Neural cell (in vitro differentiated cells): ENCODE measurements at regions not wholly inside any gene's neighbourhood (a gene's known extent, or its start where the extent isn't known, plus 50 kb on each side); places are given as distances from the start of the nearest gene placed in this dataset.

Source experiments
- H2AFZ ChIP-seq: fragments of 200-600, 300-800 bp; sonication (generic), shearing (Covaris generic); 2 replicates; pipeline ENCODE4 v1.6.0; 2014; ENCODE audit warnings: low read depth, mild to moderate bottlenecking, antibody characterized with exemption, low read length, moderate library complexity
- H3F3A ChIP-seq: fragments of 200-600 bp; shearing (Covaris generic); 2 replicates; pipeline ENCODE4 v1.6.1; 2016; ENCODE audit warnings: mild to moderate bottlenecking, moderate library complexity, mixed read lengths, antibody characterized with exemption, low read length; ENCODE audit not compliant: insufficient read depth, poor library complexity, severe bottlenecking
- H3K27ac ChIP-seq: fragments of 200-600, 300-800 bp; sonication (generic), shearing (Covaris generic); 2 replicates; pipeline ENCODE4 v1.5.1; 2014; ENCODE audit warnings: mild to moderate bottlenecking, low read length, moderate library complexity
- H3K27me3 ChIP-seq: fragments of 300-800, 200-600 bp; sonication (generic), shearing (Covaris generic); 2 replicates; pipeline ENCODE4 v1.6.0; 2014; ENCODE audit warnings: mild to moderate bottlenecking, low read depth, low read length, moderate library complexity; ENCODE audit not compliant: insufficient read depth
- H3K36me3 ChIP-seq: fragments of 300-800, 200-600 bp; sonication (generic), shearing (Covaris generic); 2 replicates; pipeline ENCODE4 v1.5.1; 2014; ENCODE audit warnings: mild to moderate bottlenecking, antibody characterized with exemption, low read length, moderate library complexity; ENCODE audit not compliant: insufficient read depth
- H3K4me2 ChIP-seq: fragments of 300-800, 200-600 bp; sonication (generic), shearing (Covaris generic); 2 replicates; pipeline ENCODE4 v1.6.0; 2014; ENCODE audit warnings: mild to moderate bottlenecking, low read length
- H3K4me3 ChIP-seq: fragments of 300-800, 200-600 bp; sonication (generic), shearing (Covaris generic); 2 replicates; pipeline ENCODE4 v1.5.1; 2014; ENCODE audit warnings: mild to moderate bottlenecking, low read length, moderate library complexity
- H3K79me2 ChIP-seq: fragments of 200-600 bp; shearing (Covaris generic); replicated peaks from 2 replicates; pipeline ENCODE4 v1.6.0; 2014; ENCODE audit warnings: mild to moderate bottlenecking, low read length, moderate library complexity; ENCODE audit not compliant: insufficient read depth
- H3K9ac ChIP-seq: fragments of 300-800, 200-600 bp; sonication (generic), shearing (Covaris generic); 2 replicates; pipeline ENCODE4 v1.6.1; 2016; ENCODE audit warnings: mild to moderate bottlenecking, low read length, mixed read lengths
- H3K9me2 ChIP-seq: fragments of 200-600 bp; shearing (Covaris generic); 2 replicates; pipeline ENCODE4 v1.6.1; 2016; ENCODE audit warnings: mild to moderate bottlenecking, low read length, mixed read lengths; ENCODE audit not compliant: insufficient read depth
- H3K9me3 ChIP-seq: fragments of 200-600, 300-800 bp; sonication (generic), shearing (Covaris generic); 2 replicates; pipeline ENCODE4 v1.6.1; 2016; ENCODE audit warnings: mild to moderate bottlenecking, mixed run types, low read length, moderate library complexity, mixed read lengths
- H4K20me1 ChIP-seq: fragments of 200-600 bp; shearing (Covaris generic); 2 replicates; pipeline ENCODE4 v1.6.1; 2016; ENCODE audit warnings: mild to moderate bottlenecking, mixed run types; ENCODE audit not compliant: insufficient read depth
- EP300 ChIP-seq: fragments of 450-650 bp; conservative IDR thresholded peaks from 2 replicates; pipeline ENCODE4 v1.6.1; 2014; ENCODE audit warnings: antibody characterized with exemption, mild to moderate bottlenecking, moderate library complexity; ENCODE audit not compliant: poor library complexity, severe bottlenecking
- EZH2 ChIP-seq: fragments of 200-600, 300-800 bp; shearing (Covaris generic), sonication (generic); IDR thresholded peaks from 2 replicates; pipeline ENCODE4 v1.6.1; 2014; ENCODE audit warnings: antibody characterized with exemption, low read length, borderline replicate concordance, mild to moderate bottlenecking; ENCODE audit not compliant: insufficient read depth, poor library complexity, severe bottlenecking
- MXI1 ChIP-seq: fragments of 450-650 bp; conservative IDR thresholded peaks from 2 replicates; pipeline ENCODE4 v1.6.1; 2014; ENCODE audit warnings: antibody characterized with exemption, mild to moderate bottlenecking; ENCODE audit not compliant: poor library complexity, severe bottlenecking
- POLR2AphosphoS5 ChIP-seq: IDR thresholded peaks from 2 replicates; pipeline ENCODE4 v1.6.1; 2012
- RAD21 ChIP-seq: fragments of 450-650 bp; conservative IDR thresholded peaks from 2 replicates; pipeline ENCODE4 v1.6.1; 2014; ENCODE audit warnings: antibody characterized with exemption, mild to moderate bottlenecking, moderate library complexity
- REST ChIP-seq: IDR thresholded peaks from 2 replicates; pipeline ENCODE4 v1.6.1; 2012; ENCODE audit warnings: borderline replicate concordance
- SMC3 ChIP-seq: fragments of 450-650 bp; conservative IDR thresholded peaks from 2 replicates; pipeline ENCODE4 v1.6.1; 2014; ENCODE audit warnings: antibody characterized with exemption, mild to moderate bottlenecking, moderate library complexity; ENCODE audit not compliant: poor library complexity
- TAF1 ChIP-seq: IDR thresholded peaks from 2 replicates; pipeline ENCODE4 v1.6.1; 2012; ENCODE audit warnings: low read depth
- TF ChIP-seq, protein P1 (sequence below): fragments of 450-650 bp; IDR thresholded peaks from 2 replicates; pipeline ENCODE4 v1.5.1; 2014; ENCODE audit warnings: antibody characterized with exemption, mild to moderate bottlenecking, moderate library complexity; ENCODE audit not compliant: poor library complexity, severe bottlenecking

GRCh38 chr1:67916140-67916886 lies 83.0 kb upstream of the GNG12 start:
- no peak for TF ChIP-seq RAD21
- H3K9me3 ChIP-seq: no peaks in the 10 kb centered on the region
- H3K9ac ChIP-seq: no peak overlapping the region
- no peaks in the 10 kb centered on the region for H3K36me3 ChIP-seq
- no peaks in the 10 kb centered on the region for H3K9me2 ChIP-seq
- H3F3A ChIP-seq: no peaks in the 10 kb centered on the region
- no peak overlapping the region for H3K4me3 ChIP-seq
- no peak overlapping the region for H3K27ac ChIP-seq
- no peak overlapping the region for H2AFZ ChIP-seq
- no peaks in the 10 kb centered on the region for H4K20me1 ChIP-seq
- no peak overlapping the region for H3K4me2 ChIP-seq
- no peaks in the 10 kb centered on the region for H3K27me3 ChIP-seq
- no peaks in the 10 kb centered on the region for H3K79me2 ChIP-seq

DNA sequence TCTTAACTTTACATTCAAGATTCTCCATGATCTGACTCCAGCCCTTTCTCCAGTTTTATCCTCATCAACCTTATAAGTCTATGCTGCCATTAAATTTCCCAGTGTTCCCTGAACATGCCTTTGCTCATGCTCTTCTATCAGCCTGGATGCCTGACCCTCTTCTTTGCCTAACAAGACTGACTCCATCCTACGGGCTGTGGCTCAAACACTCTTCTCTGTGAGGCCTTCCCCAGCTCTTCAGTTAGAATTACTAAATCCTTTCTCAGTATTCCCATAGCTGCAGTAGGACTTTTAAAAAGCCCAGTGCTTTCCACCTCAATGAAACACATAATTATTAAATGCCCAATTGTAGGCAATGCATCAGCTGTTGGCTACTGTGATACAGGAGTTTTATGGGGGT lies 76.5 kb upstream of the GNG12 start:
- no peak overlapping the region for H3K9ac ChIP-seq
- H3K27me3 ChIP-seq: no peaks in the 10 kb centered on the region
- H3K4me2 ChIP-seq: no peak overlapping the region
- no peaks in the 10 kb centered on the region for H3K9me2 ChIP-seq
- H2AFZ ChIP-seq: no peak overlapping the region
- H3K4me3 ChIP-seq: no peak overlapping the region
- TF ChIP-seq EP300 (no peak), SMC3 (no peak), EZH2 (no peak), MXI1 (no peak), REST (no peak), TAF1 (no peak), RAD21 (no peak), POLR2AphosphoS5 (no peak)
- TF ChIP-seq, protein P1, sequence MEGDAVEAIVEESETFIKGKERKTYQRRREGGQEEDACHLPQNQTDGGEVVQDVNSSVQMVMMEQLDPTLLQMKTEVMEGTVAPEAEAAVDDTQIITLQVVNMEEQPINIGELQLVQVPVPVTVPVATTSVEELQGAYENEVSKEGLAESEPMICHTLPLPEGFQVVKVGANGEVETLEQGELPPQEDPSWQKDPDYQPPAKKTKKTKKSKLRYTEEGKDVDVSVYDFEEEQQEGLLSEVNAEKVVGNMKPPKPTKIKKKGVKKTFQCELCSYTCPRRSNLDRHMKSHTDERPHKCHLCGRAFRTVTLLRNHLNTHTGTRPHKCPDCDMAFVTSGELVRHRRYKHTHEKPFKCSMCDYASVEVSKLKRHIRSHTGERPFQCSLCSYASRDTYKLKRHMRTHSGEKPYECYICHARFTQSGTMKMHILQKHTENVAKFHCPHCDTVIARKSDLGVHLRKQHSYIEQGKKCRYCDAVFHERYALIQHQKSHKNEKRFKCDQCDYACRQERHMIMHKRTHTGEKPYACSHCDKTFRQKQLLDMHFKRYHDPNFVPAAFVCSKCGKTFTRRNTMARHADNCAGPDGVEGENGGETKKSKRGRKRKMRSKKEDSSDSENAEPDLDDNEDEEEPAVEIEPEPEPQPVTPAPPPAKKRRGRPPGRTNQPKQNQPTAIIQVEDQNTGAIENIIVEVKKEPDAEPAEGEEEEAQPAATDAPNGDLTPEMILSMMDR: no peak
- H3F3A ChIP-seq: no peaks in the 10 kb centered on the region
- no peaks in the 10 kb centered on the region for H3K79me2 ChIP-seq
- no peaks in the 10 kb centered on the region for H3K9me3 ChIP-seq
- H4K20me1 ChIP-seq: no peaks in the 10 kb centered on the region
- H3K36me3 ChIP-seq: no peaks in the 10 kb centered on the region
- H3K27ac ChIP-seq: no peak overlapping the region
